Adrenal gland (tissue), 9 donors: ENCODE measurements at regions not wholly inside any gene's neighbourhood (a gene's known extent, or its start where the extent isn't known, plus 50 kb on each side); places are given as distances from the start of the nearest gene placed in this dataset.

Experiments used
- DNase-seq, 7 donors: peaks; one replicate each; pipeline ENCODE4 v3.0.0-alpha.2; 2019 to 2020
- H3K27ac ChIP-seq, 5 donors: fragments of 200-600 bp; sonication (generic) in 4 of 5; 1 replicate in 3 of 5; 2 replicates in 2 of 5; pipeline versions ENCODE4 v1.5.1 to v1.8.0; 2016 to 2020; ENCODE audit warnings: mild to moderate bottlenecking in 1 of 5
- H3K27me3 ChIP-seq: fragments of 200-600 bp; 2 replicates; pipeline ENCODE4 v1.8.0; 2021
- H3K36me3 ChIP-seq, 2 donors: fragments of 200-600 bp; replicated peaks in 1 of 2; 1 replicate in 1 of 2; 2 replicates in 1 of 2; pipeline versions ENCODE4 v1.5.1 to v1.8.0; 2018 to 2022
- H3K4me1 ChIP-seq, 2 donors: fragments of 200-600 bp; replicated peaks in 1 of 2; 1 replicate in 1 of 2; 2 replicates in 1 of 2; pipeline versions ENCODE4 v1.5.1 to v1.8.0; 2018 to 2021
- H3K4me3 ChIP-seq, 4 donors: fragments of 200-600 bp; sonication (generic) in 3 of 4; one replicate each; pipeline ENCODE4 v1.5.1; 2016 to 2018
- H3K9me3 ChIP-seq, 3 donors: fragments of 200-600 bp; sonication (generic) in 1 of 3; replicated peaks in 1 of 3; 1 replicate in 2 of 3; 2 replicates in 1 of 3; pipeline versions ENCODE4 v1.5.1 to v1.8.0; 2016 to 2021
- CTCF ChIP-seq, 6 experiments: fragments of 450-650 bp in 4 of 6; fragments of 200-600 bp in 2 of 6; sonication (generic) in 1 of 6; IDR thresholded peaks; 1 replicate in 5 of 6; 2 replicates in 1 of 6; pipeline versions ENCODE4 v1.5.1 to v1.8.0; 2016 to 2021; ENCODE audit warnings: antibody characterized with exemption in 6 of 6, mild to moderate bottlenecking in 2 of 6, moderate library complexity in 1 of 6
- POLR2A ChIP-seq, 2 donors: fragments of 450-650 bp; IDR thresholded peaks; one replicate each; pipeline ENCODE4 v1.6.1; 2017; ENCODE audit warnings: antibody characterized with exemption in 2 of 2, mild to moderate bottlenecking in 2 of 2, moderate library complexity in 1 of 2
- WGBS, 4 donors: extraction: QIAGEN DNeasy Blood & Tissue Kit in 2 of 4; methylation state at CpG; one replicate each; pipeline versions ENCODE4 v1.1.5 to v1.1.7; 2013 to 2017; 5-methylcytosine and 5-hydroxymethylcytosine counted together
- intact Hi-C, 2 donors: fragments of 100-400 bp; cut with DNase I; formaldehyde crosslinking; loops; one replicate each; pipeline versions ENCODE4 v1.14.1 to v1.15.0; 2022 to 2023
- donor health status: healthy with polysubstance abuse.
- donor health status: Bipolar disorder and iron deficiency.
- donor health status: DM: yes; HTN: yes; CAD: no.
- donor health status: DM: no; HTN: no; CAD: no.
- donor health status: DM: no; HTN: no; CAD: no.

GRCh38 chr5:103427326-103427725 is 135.3 kb downstream of the NUDT12 start:
- TF ChIP-seq CTCF (IDR thresholded peaks at IDR 0.05) (no peak), POLR2A (IDR thresholded peaks at IDR 0.05) (no peak)
- WGBS, 4 donors, result 68 to 75% (median 69%) methylated on average over 3 of the region's 3 CpGs
- H3K27ac ChIP-seq, result no peak overlapping the region
- intact Hi-C loops, result no loop called here
- H3K27me3 ChIP-seq, result no peaks in the 10 kb centered on the region
- H3K9me3 ChIP-seq, result no peaks in the 10 kb centered on the region
- H3K4me3 ChIP-seq, result no peak overlapping the region
- no peaks in the 10 kb centered on the region for H3K4me1 ChIP-seq
- H3K36me3 ChIP-seq, result no peaks in the 10 kb centered on the region
- no peak for DNase-seq

- H3K27ac ChIP-seq, result no peak overlapping the region
- no peaks in the 10 kb centered on the region for H3K36me3 ChIP-seq
- no peak overlapping the region for H3K4me3 ChIP-seq
- DNase-seq, result no peak
- no peaks in the 10 kb centered on the region for H3K27me3 ChIP-seq
- no peaks in the 10 kb centered on the region for H3K4me1 ChIP-seq
- H3K9me3 ChIP-seq, result no peaks in the 10 kb centered on the region
- TF ChIP-seq POLR2A (IDR thresholded peaks at IDR 0.05) (no peak), CTCF (IDR thresholded peaks at IDR 0.05) (no peak)
- intact Hi-C loops, result no loop called here
- WGBS, 4 donors, result 58 to 73% (median 67%) methylated on average over 3 of the region's 3 CpGs
Observed at GRCh38 chr5:103425686-103426454, 136.7 kb downstream of the NUDT12 start.

- Histone ChIP-seq H3K4me1 (no peaks in the 10 kb centered on the region), H3K9me3 (no peaks in the 10 kb centered on the region), H3K4me3 (no peak overlapping the region), H3K36me3 (no peaks in the 10 kb centered on the region), H3K27ac (no peak overlapping the region), H3K27me3 (no peaks in the 10 kb centered on the region)
- TF ChIP-seq POLR2A (IDR thresholded peaks at IDR 0.05), result no peak
- TF ChIP-seq CTCF (IDR thresholded peaks at IDR 0.05), result no peak
- DNase-seq, result no peak
- whole genome bisulfite sequencing, 4 donors, result 78 to 88% (median 81%) methylated on average over 5 of the region's 5 CpGs
- intact Hi-C loops, result no loop called here
Observed at GRCh38 chr5:103424453-103425205, 138.0 kb downstream of the NUDT12 start.

GRCh38 chr5:103424026-103424425 is 138.6 kb downstream of the NUDT12 start:
- TF ChIP-seq CTCF (IDR thresholded peaks at IDR 0.05) (no peak), POLR2A (IDR thresholded peaks at IDR 0.05) (no peak)
- no peak overlapping the region for H3K27ac ChIP-seq
- DNase-seq, result no peak
- no peaks in the 10 kb centered on the region for H3K27me3 ChIP-seq
- H3K4me3 ChIP-seq, result no peak overlapping the region
- intact Hi-C loops, result no loop called here
- no peaks in the 10 kb centered on the region for H3K4me1 ChIP-seq
- no peaks in the 10 kb centered on the region for H3K36me3 ChIP-seq
- no peaks in the 10 kb centered on the region for H3K9me3 ChIP-seq
- WGBS, 4 donors, result 31 to 42% (median 40%) methylated on average over 2 of the region's 2 CpGs
